ENCODE measurements at regions not wholly inside any gene's neighbourhood (a gene's known extent, or its start where the extent isn't known, plus 50 kb on each side); places are given as distances from the start of the nearest gene placed in this dataset.

- no CpG with 5 or more reads among the region's 2 CpGs for WGBS (ENCODE audit: extremely low coverage, insufficient read length, low lambda C conversion rate)
- H3K27me3 ChIP-seq (ENCODE audit: insufficient read depth, low read length), result peaks cover 39% of the 10 kb centered on the region
Measured at GRCh38 chr11:16615480-16615879, 123.0 kb upstream of the C11orf58 start.

More at GRCh38 chr11:16615480-16615879, 123.0 kb upstream of the C11orf58 start:
- H3K4ac ChIP-seq (ENCODE audit: low read depth, low read length), result no peak overlapping the region
- TF ChIP-seq CTCF (conservative IDR thresholded peaks at IDR 0.05), result no peak
- H2BK20ac ChIP-seq (ENCODE audit: low read depth, low read length, poor library complexity, severe bottlenecking), result no peak overlapping the region
- no peak overlapping the region for H3K27ac ChIP-seq (ENCODE audit: insufficient read length, low read depth, low read length)
- H3K9me3 ChIP-seq (ENCODE audit: control insufficient read depth, low read depth, low read length), result no peaks in the 10 kb centered on the region
- H4K20me1 ChIP-seq (ENCODE audit: control insufficient read depth, insufficient read depth, insufficient read length), result peaks cover 3% of the 10 kb centered on the region
- no peak overlapping the region for H2BK5ac ChIP-seq (ENCODE audit: insufficient read length, low read length)
- H3K14ac ChIP-seq (ENCODE audit: insufficient read depth, low read length), result no peak overlapping the region
- no peak overlapping the region for H3K18ac ChIP-seq (ENCODE audit: insufficient read length, low read depth, low read length)
- H2BK12ac ChIP-seq (ENCODE audit: insufficient read length, low read depth, low read length), result no peak overlapping the region
- H2BK15ac ChIP-seq (ENCODE audit: low read depth, low read length), result no peak overlapping the region
- H3K23me2 ChIP-seq (ENCODE audit: insufficient read length, low read depth, low read length, poor library complexity, severe bottlenecking), result peaks cover 17% of the 10 kb centered on the region
- H3K79me2 ChIP-seq (ENCODE audit: insufficient read depth, low read length), result no peaks in the 10 kb centered on the region
- no peak overlapping the region for H4K8ac ChIP-seq (replicated peaks; ENCODE audit: insufficient read length, low read depth, low read length)
- Mint-ChIP-seq H3K27me3 (ENCODE audit: low read depth) (peaks cover 36% of the 10 kb centered on the region), H3K9me3 (no peaks in the 10 kb centered on the region; a peak in 1 of 5 replicates), H3K27ac (no peak overlapping the region), H3K4me1 (peaks cover 16 to 31% of the 10 kb centered on the region in 2 experiments), H3K36me3 (ENCODE audit: insufficient read depth in 1 of 3, low read depth in 3 of 3) (no peaks in the 10 kb centered on the region), H3K4me3 (no peak overlapping the region)
- H3K9ac ChIP-seq (ENCODE audit: extremely low read depth, insufficient read length, low read length), result no peak overlapping the region
- H3K4me1 ChIP-seq (ENCODE audit: insufficient read depth, low read length), result no peaks in the 10 kb centered on the region
- no peak overlapping the region for H3T11ph ChIP-seq (ENCODE audit: low read length)
- no peak for DNase-seq
- H4K5ac ChIP-seq (ENCODE audit: insufficient read length, low read depth, low read length), result no peak overlapping the region
- no peak overlapping the region for H3K23ac ChIP-seq (ENCODE audit: insufficient read length, low read depth, low read length)
- H2AFZ ChIP-seq (ENCODE audit: low read length), result no peak overlapping the region
- H3K56ac ChIP-seq (ENCODE audit: insufficient read length, low read depth, low read length), result no peak overlapping the region
- no peaks in the 10 kb centered on the region for H3K79me1 ChIP-seq (ENCODE audit: insufficient read depth, low read depth, low read length, poor library complexity, severe bottlenecking)
- no peak overlapping the region for H4K91ac ChIP-seq (ENCODE audit: insufficient read length, low read depth, low read length)
- H2AK5ac ChIP-seq (ENCODE audit: insufficient read length, low read length), result no peak overlapping the region
- no peak overlapping the region for H2BK120ac ChIP-seq (ENCODE audit: low read depth, low read length, poor library complexity, severe bottlenecking)
- no peak overlapping the region for H3K4me2 ChIP-seq (ENCODE audit: insufficient read depth, insufficient read length, low read length)

Measured in H9 (cell line).